Activated CD4-positive, alpha-beta T cell treated with anti-CD3 and anti-CD28 coated beads for 1 hour (primary cell): ENCODE measurements at regions not wholly inside any gene's neighbourhood (a gene's known extent, or its start where the extent isn't known, plus 50 kb on each side); places are given as distances from the start of the nearest gene placed in this dataset.

Source experiments
- DNase-seq: peaks from one replicate; pipeline ENCODE4 v3.0.0-alpha.2; 2020

DNA sequence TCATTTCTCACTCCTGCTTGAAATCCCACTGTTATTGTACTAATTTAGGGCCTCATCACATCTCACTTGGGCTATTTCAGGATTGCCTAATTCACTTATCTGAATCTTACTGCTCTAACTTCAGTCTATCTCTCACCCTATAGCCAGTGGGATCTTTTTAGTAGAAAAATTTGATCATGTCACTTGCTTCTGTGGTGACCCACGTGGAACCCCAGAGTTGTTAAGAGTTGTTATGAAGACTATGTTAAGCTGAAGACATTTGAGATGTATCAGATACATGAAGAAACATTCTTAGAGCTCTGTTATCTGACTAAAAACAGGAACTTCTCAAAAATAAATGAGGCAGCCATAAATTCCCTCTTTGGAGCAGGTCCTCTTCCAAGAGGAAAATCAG is 1375.6 kb upstream of the TENM4 start:
- DNase-seq, result no peak

DNA sequence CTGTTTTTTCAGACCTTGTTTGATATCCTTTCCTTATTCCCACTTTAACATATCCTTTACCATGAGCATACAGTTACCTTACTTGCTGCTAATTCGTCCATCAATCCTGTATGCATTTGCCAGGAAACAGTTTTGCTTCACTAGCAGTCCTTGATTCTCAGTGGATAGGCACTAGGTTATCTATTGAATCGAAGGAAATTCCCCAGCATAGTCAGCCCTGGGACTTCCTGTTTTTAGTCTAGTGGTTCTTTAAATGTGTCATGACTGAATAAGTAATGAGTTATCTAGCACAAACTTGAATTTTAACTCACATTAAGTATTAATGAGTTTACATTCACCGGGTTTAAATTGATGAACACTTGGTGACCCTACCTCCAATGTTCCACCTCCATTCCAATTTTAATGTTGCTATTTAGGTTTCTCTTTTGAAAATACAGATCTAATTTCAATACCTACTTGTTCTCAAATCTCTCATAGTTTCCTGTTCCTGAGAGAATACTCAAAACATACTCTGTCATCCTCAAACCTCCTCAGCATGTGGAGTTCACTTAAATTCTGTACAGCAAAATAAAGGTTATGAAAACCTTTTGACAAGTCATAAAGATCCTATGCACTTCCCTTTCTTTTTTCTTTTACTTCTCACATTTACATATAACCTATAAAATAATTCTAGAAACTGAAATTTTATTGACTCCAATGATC is 1375.1 kb upstream of the TENM4 start:
- no peak for DNase-seq

DNA sequence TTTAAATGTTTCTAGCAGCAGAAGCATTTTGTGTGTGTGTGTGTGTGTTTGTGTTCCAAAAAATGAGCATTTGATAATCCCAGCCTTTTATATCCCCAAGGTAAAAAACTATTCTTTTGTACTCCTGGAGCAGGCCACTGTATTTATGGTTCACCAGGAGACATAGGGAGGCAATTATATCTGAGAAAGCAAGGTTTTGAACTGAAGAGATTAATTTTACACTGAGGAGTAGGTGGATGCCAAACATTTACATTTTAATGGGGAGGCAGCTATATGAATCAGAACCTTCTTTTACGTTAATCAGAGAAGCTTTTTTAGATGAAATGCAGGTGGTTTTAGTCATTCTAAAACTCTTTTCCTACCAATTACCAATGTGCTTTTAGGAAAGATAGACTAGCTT is 1374.0 kb upstream of the TENM4 start:
- DNase-seq, result no peak

DNA sequence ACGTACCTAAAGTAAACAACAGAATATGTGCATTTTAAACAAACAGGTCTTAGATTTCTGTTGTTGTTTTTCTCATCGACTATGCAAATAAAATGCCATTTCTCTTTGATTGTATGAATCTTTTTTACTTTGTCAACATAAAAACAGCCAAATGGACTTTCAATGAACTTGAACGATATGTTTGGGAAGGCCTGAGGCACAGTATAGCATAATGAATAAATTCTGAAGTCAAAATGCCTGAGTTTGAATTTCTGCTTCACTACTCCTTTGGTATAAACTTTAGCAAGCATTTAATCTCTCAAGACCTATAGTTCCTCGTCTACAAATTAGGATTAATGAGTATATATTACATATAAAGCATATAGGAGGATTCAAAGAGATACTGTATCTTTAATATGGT is 1369.9 kb upstream of the TENM4 start:
- DNase-seq, result no peak

DNA sequence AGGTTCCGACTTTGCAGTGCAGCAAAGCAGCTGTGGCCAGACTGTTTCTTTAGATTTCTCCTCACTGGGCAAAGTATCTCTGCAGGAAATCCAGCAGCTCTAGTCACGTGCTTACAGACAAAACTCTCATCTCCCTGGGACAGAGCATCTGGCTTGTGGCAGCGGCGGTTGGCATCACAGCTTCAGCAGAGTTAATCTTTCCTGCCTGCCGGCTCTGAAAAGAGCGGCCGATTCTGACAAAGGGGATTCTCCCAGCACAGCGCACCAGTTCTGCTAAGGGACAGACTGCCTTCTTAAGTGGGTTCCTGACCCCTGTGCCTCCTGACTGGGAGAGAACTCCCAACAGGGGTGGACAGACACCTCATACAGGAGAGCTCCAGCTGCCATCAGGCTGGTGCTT is 1357.3 kb upstream of the TENM4 start:
- no peak for DNase-seq

DNA sequence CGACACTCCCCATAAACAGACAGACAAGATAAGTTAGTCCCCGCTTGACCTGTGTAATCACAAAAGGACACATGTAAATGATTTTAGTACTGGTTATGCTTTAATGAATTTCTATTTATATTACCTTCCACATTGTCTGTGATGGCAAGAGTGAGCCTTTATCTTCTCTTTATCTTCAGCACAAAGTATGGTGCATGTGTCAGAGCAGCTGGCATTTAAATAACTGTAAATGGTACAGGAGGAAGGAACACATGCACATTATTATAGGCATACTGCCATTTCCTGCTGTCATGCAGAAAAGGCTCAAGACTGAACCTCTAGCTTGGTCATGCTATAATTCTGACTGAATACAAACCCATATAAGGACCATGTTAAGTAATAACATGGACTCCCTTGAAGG is 1342.7 kb upstream of the TENM4 start:
- DNase-seq, result no peak

DNA sequence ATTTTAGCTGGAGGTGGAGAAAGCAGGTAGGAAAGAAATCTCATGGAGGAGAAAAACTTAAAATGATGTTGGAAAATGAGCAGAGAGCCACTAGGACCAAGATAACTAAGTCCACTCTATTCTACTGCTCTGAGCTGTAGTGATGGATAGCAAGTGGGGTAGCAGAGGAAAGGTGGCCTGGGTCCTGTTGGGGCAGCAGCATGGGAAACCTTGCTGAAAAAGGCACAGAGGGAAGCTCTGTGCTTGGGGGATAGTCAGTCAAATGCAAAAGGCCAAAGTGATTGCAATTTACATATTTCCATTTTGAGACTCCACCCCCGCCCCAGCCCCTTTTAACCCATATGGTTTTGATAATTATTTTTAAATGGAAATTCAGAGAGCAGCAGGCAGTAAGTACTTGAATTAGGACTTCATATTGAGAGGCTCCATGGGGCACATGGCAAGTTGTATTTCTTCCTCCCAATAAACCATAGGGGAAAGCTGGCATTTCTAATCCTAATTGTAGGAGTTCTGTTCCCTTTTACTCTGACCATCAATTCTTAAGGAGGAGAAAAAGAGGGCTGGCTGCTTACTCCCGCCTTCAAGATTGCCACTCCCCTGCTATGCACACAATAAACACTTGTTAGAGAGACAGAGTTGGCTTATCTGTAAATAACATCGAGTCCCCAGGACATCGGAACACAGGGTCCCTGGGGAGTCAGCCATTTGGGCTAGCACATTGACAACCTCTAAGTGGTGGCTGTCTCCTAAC is 1341.5 kb upstream of the TENM4 start:
- no peak for DNase-seq

DNA sequence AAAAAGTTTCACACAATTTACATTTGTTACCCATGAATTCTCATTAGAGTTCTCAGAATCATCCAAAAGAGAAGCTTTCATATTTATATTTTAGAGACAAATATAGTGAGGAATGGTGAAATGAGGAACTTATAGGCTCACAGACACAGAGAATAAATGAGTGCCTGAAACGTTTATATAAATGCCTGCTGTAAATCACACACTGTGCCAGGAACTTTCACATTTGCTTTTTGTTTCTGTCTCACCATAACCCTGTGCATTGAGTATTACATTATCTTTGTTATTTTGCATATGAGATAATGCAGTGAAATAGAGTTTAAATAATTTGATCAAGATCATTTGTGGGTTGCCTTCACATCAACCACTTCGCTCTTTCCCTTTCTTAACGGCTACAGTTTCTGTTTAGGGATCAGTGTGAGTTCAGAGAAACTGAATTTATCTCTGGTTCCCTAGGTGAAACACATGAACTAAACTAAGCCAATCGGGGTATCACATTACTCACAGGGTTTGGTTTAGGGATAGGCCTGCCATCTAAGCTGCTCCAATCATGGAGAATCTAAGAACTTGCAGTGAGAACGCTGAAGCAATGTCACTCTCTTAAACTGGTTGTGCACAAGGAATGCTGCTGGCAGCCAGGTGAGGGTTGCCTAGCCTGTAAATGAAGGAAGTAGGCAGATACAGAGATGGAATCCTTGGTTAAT is 1339.2 kb upstream of the TENM4 start:
- no peak for DNase-seq

DNA sequence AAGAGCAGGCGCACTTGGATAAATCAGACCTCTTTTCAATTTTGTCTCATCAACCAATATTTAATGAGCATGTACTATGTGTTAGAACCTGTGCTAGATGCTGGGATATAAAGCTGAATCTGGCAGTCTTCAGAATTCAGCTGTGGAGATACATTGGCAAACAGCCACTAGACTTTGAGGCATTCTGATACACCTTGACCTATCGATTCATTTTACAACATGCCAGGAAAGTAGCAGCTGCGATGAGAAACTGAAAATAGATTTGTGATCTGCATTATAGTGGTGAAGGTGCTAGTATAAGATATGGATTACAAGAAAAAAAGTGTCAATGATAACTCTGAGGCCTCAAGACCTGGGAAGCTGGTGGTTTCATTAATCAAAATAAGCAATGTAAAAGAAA is 1338.1 kb upstream of the TENM4 start:
- DNase-seq, result no peak

DNA sequence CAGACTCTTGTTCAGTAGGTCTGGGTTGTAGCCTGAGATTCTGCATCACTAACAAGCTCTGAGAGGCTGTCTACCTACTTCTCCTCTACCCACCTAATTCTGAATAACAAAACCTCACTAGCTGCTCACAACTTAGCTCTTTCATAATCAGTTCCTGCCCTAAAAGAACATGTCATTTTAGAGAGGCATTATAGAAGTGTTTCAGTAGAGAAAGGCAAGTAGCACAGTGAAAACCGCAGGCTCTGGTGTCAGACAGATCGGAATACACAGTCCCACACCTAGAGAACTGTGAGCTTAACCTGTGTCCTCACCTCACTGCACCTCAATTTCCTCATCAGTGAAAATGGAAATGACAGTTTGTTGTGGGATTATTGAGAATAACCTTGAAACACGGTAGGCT is 1337.6 kb upstream of the TENM4 start:
- DNase-seq, result no peak

DNA sequence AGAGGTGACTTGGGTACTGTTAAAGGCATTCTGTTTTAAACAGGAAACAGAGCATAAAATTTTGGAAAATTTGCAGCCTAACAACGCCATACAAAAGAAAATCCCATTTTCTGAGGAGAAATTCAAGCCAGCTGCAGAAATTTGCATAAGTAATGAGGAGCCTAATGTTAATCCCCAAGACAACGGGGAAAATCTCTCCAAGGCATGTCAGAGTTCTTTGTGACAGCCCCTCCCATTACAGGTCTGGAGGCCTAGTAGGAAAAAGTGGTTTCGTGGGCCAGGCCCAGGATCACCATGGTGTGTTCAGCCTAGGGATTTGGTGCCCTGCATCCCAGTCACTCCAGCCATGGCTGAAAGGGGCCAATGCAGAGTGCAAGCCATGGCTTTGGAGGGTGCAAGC is 1333.1 kb upstream of the TENM4 start:
- no peak for DNase-seq

DNA sequence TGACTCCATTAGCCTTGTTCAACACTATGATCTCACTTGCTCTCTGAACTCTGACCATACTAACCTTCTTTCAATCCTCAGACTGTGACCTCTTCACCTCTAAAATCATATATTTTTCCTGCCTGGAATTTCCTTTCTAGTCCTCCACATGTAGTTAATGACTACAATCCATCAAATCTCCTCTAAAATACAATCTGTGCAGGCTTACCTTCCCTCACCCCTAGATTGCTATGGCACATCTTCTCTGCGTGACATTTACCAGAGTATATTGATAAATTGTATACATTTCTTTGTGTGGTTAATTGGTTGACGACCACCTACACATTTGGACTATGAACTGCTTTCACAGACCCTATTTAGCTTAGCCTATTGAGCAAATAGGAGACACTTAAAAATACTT is 1330.2 kb upstream of the TENM4 start:
- no peak for DNase-seq

DNA sequence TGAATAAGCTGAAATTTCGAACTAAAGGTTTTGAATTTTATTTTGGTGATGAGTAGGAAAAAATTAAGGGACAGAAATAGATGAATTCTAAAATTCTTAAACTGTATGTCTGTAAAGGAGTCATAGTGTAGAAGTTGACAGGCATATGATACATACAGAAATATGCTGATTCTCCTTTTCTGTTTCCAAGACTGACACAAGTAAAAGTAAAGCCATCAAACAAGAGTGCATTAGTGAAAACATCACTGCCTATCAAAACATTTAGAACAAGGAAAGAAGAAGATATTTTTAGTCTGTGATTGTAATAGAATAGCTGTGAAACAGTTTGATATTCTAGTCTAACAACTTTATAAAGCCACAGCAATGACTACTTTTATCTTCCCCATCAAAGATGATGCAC is 1318.0 kb upstream of the TENM4 start:
- no peak for DNase-seq

DNA sequence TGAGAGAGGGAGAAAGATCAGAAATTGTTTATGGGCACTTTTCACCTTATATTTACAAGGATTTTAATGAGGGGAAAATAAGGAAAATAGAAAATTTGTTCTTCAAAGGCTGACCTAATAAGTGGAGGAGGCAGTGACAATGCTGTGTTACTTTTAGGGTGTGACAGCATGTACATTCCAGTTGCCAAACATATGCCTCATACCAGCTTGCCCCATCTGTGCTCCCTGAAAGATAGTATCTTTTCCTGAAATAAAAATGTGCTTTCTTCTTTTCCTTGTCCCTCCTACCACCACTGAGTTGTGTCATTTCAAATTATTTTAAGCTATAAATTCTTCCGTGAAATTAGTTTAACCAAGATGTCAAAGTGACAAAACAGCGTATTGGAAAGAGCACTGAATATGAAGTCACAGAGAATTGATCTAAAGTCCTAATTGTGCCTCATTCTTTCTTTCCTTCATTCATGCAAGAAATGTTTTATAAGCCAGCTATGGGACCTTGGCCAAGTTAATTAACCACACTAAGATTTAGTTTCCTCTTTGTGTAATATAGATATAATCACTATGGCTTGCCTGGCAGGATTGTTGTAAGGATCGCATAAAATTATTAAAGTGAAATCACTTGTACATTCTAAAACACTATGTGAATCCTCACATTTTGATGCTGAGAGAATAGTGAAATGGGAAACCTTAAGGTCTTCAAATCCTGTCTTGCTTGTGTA is 1307.5 kb upstream of the TENM4 start:
- no peak for DNase-seq

DNA sequence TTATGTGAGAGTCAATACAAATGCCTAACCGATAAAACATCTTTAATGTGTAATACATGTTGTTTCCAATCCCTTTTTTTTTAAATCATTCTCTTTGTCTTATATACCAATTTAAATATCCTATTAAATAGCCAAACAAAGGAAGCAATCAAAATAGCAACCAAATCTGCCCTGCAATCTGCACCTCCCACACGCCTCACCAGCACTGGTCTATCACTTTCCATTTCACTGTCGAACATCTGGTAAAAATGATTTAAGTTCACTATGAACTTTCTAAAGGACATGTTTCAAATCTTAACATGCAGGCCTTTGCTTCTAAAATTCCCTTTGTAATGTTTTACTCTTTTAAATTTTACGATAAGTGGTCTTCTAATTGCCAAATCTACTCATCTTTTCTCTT is 1305.5 kb upstream of the TENM4 start:
- no peak for DNase-seq

DNA sequence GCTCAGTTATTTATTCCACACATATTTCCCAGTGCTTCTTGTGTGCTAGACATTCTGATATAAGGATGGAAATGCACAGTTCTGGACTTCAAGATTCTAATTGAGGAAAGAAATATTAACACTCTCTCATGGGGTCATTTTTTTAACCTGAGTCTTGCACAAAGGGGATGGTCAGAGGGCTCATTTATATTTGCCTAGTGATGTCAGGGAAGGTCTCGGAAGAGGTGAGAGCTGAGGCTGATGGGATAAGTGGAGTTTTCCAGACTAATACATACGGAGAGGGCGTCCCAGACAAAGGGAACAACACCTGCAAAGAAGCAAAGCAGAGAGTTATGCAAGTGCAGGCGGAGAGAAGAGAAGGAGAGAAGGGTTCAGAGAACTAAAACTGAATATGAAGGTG is 1304.6 kb upstream of the TENM4 start:
- no peak for DNase-seq

DNA sequence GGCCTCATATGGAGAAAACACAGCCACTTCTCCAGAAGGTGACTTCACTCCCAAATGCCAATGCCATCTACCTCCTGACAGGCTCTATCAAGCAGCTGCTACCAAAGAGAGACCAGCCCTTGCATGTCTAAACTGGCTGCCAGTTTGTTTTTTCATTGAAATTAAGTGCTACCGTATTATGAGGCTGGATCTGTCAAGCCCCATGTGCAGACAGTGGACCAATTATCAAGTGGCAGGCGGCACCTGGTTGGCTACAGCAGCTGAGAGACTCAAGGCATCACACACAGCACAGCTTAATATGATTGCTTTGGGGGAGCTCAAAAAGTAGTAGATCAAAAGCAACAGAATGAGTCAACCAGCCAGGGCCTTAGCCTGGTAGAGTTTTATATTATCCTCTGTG is 1293.0 kb upstream of the TENM4 start:
- no peak for DNase-seq

DNA sequence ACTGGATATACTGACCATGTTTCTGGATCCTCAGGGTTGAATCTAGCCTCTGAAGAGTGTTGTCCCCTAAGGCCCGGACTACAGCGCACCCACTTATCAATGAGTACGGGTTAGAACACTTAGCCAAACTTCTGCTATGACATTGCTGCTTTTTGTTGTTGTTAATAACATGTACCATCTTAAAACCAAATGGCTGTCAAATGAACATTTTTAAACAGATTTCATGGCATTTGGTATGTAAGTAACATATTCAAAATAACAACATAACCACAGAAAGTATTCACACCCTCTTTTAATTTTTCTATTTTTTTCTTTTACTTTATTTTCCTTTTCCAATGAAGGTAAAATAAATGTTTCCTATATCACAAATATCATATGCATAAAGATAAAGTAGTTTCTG is 1292.5 kb upstream of the TENM4 start:
- no peak for DNase-seq

DNA sequence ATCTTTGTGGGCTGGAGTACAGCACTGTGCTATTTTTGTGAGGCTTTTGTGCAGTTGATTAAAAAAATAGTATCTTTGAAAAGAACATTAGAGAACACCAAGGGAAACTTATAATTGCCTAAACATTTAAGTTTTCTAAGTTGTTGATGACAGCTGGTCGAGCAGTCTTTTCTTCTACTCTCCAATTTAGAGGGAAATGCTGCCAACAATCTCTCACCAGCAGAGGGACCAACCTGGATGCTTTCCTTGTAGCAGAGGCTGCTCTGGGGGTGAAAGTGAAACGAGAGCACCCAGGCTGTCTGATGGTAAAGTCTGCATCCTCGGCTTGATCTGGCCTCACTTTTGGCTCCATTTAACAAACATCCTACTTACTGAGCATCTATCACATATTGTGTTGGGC is 1286.5 kb upstream of the TENM4 start:
- no peak for DNase-seq

DNA sequence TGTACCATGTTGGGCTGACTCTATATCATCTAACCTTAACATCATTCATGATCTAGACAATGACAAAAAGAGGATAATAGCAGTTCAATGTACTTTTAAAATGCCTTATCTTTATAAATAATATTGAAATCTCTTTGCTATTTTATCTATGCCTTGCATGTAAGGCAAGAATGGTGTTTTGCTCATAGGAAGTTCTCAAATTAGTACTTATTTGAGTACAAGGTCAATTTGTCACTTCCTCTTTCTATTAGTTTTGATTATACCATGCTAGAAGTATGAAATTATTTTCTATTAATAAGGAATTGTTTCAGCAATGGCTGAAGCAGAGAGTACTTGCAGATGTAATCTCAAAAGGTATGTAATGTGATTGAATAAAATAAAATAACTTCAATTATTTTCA is 1285.4 kb upstream of the TENM4 start:
- DNase-seq, result no peak

DNA sequence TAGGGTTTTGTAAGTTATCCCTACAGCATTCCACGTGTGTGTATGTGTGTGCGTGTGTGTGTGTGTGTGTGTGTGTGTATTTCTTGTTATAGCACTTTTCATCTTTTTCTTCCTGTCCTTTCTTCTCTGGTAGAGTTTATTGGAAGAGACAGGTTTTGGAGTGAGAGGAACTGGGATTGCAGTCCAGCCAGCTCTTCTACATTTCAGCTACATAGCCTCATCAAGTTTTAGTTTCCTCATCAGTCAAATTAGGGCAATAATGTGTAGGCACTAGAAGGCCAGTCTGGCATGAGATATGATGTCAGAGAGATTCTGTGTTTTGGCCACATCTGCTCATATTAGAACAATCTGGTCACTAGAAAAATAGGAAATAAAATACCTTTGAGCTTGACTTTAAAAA is 1283.5 kb upstream of the TENM4 start:
- DNase-seq, result no peak

DNA sequence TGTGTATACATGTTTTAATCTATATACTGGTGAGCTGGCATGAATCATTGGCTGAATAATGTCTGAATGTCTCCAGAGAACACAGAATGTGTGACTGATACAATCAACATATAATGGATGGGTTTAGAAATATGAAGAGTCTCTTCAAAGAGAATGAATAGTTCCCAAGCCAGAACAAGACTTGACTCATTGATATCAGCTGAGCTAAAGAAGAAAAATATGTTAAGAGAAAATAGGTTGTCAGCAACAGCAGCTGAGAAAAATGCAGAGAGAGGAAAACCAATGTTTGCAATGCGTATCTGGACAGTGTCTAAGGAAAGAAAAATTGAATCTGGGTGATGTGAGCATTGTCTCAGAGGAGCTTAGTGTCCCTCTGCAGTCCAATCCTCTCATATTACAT is 1281.8 kb upstream of the TENM4 start:
- no peak for DNase-seq

DNA sequence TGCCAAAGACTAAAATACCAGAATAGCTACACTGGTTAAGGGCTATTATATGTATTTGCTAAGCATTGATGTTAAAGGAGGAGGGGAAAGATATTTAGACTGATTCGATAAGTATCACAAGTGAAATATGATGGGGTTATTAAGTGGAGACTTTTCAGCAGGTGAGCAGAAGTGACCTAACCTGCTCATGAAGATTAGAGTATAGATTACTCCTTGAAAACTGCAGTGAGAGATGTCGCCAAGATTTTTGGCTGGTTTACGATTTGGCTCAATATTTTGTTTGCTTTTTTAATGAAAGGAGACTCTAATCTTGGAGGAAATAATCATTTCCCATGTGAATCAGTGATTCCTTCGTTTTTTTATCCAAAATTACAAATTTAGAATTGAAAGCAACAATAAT is 1279.5 kb upstream of the TENM4 start:
- DNase-seq, result no peak

DNA sequence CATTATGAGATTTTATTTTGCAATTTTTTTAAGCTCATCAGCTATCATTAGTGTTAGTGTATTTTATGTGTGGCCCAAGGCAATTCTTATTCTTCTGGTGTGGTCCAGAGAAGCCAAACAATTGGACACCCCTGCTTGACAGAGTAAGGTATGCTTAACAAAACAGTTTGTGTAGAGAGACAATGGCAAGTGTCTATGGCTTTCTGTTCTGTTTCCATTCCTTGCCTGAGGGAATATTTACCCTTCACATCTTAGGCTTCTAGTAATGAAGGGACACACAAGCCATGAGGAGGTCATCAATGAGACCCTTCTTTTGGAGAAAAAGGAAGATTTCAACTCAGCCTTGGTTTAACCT is 1278.4 kb upstream of the TENM4 start:
- no peak for DNase-seq
